ENCODE measurements at regions not wholly inside any gene's neighbourhood (a gene's known extent, or its start where the extent isn't known, plus 50 kb on each side); places are given as distances from the start of the nearest gene placed in this dataset.

GRCh38 chr9:108698231-108698630, 157.6 kb downstream of the ACTL7B start:
- Histone ChIP-seq H3K4me3 (ENCODE audit: low read length in 2 of 2) (no peak overlapping the region), H3K9me3 (ENCODE audit: control insufficient read depth, low read length) (peaks cover 4% of the 10 kb centered on the region), H3K4me1 (ENCODE audit: control insufficient read depth in 1 of 2, insufficient read depth in 2 of 2, low read length in 2 of 2) (peaks cover 0 to 2% of the 10 kb centered on the region in 2 donors), H3K27me3 (ENCODE audit: control insufficient read depth in 1 of 2, insufficient read depth in 2 of 2, low read length in 1 of 2) (no peaks in the 10 kb centered on the region), H3K27ac (ENCODE audit: low read depth in 1 of 2, low read length in 2 of 2) (no peak overlapping the region), H3K36me3 (ENCODE audit: control insufficient read depth in 1 of 2, insufficient read depth in 2 of 2, low read length in 1 of 2) (no peaks in the 10 kb centered on the region)
- intact Hi-C loops (cut with DNase I), result no loop called here
- WGBS, 2 donors, result 53 to 69% methylated on average over 2 of the region's 2 CpGs
- no peak for DNase-seq
- no peak for ATAC-seq (ENCODE audit: low FRiP score)

GRCh38 chr9:108696156-108696555, 159.6 kb downstream of the ACTL7B start:
- intact Hi-C loops (cut with DNase I), result no loop called here
- Histone ChIP-seq H3K9me3 (ENCODE audit: control insufficient read depth, low read length) (peaks cover 4% of the 10 kb centered on the region), H3K4me3 (ENCODE audit: low read length in 2 of 2) (no peak overlapping the region), H3K27ac (ENCODE audit: low read depth in 1 of 2, low read length in 2 of 2) (no peak overlapping the region), H3K36me3 (ENCODE audit: control insufficient read depth in 1 of 2, insufficient read depth in 2 of 2, low read length in 1 of 2) (no peaks in the 10 kb centered on the region), H3K27me3 (ENCODE audit: control insufficient read depth in 1 of 2, insufficient read depth in 2 of 2, low read length in 1 of 2) (no peaks in the 10 kb centered on the region), H3K4me1 (ENCODE audit: control insufficient read depth in 1 of 2, insufficient read depth in 2 of 2, low read length in 2 of 2) (peaks cover 0 to 2% of the 10 kb centered on the region in 2 donors)
- no peak for DNase-seq
- ATAC-seq (ENCODE audit: low FRiP score), result no peak
- WGBS, 2 donors, result 94% methylated on average over 3 of the region's 3 CpGs

- Histone ChIP-seq H3K36me3 (ENCODE audit: control insufficient read depth in 1 of 2, insufficient read depth in 2 of 2, low read length in 1 of 2) (no peaks in the 10 kb centered on the region), H3K9me3 (ENCODE audit: control insufficient read depth, low read length) (peaks cover 4% of the 10 kb centered on the region), H3K4me1 (ENCODE audit: control insufficient read depth in 1 of 2, insufficient read depth in 2 of 2, low read length in 2 of 2) (peaks cover 0 to 2% of the 10 kb centered on the region in 2 donors), H3K27me3 (ENCODE audit: control insufficient read depth in 1 of 2, insufficient read depth in 2 of 2, low read length in 1 of 2) (no peaks in the 10 kb centered on the region), H3K27ac (ENCODE audit: low read depth in 1 of 2, low read length in 2 of 2) (no peak overlapping the region), H3K4me3 (ENCODE audit: low read length in 2 of 2) (no peak overlapping the region)
- DNase-seq (no peak), ATAC-seq (ENCODE audit: low FRiP score) (no peak)
- WGBS, 2 donors, result 84 to 87% methylated on average over 5 of the region's 5 CpGs
- intact Hi-C loops (cut with DNase I), result no loop called here
Measured at GRCh38 chr9:108694170-108694569, 161.6 kb downstream of the ACTL7B start.

GRCh38 chr9:108691614-108692013, 164.2 kb downstream of the ACTL7B start:
- no peaks in the 10 kb centered on the region for H3K4me1 ChIP-seq (ENCODE audit: control insufficient read depth in 1 of 2, insufficient read depth in 2 of 2, low read length in 2 of 2)
- WGBS, 2 donors, result 94 to 96% methylated on average over 7 of the region's 7 CpGs
- H3K36me3 ChIP-seq (ENCODE audit: control insufficient read depth in 1 of 2, insufficient read depth in 2 of 2, low read length in 1 of 2), result no peaks in the 10 kb centered on the region
- H3K4me3 ChIP-seq (ENCODE audit: low read length in 2 of 2), result no peak overlapping the region
- intact Hi-C loops (cut with DNase I), result no loop called here
- ATAC-seq (ENCODE audit: low FRiP score) (no peak), DNase-seq (no peak)
- peaks cover 4% of the 10 kb centered on the region for H3K9me3 ChIP-seq (ENCODE audit: control insufficient read depth, low read length)
- H3K27ac ChIP-seq (ENCODE audit: low read depth in 1 of 2, low read length in 2 of 2), result no peak overlapping the region
- H3K27me3 ChIP-seq (ENCODE audit: control insufficient read depth in 1 of 2, insufficient read depth in 2 of 2, low read length in 1 of 2), result no peaks in the 10 kb centered on the region

GRCh38 chr9:108688676-108689075, 167.1 kb downstream of the ACTL7B start:
- 11 to 14% methylated on average over 2 of the region's 2 CpGs for WGBS, 2 donors
- intact Hi-C loops (cut with DNase I), result no loop called here

GRCh38 chr9:108688051-108688450, 167.7 kb downstream of the ACTL7B start:
- Histone ChIP-seq H3K9me3 (ENCODE audit: control insufficient read depth, low read length) (peaks cover 5% of the 10 kb centered on the region), H3K36me3 (ENCODE audit: control insufficient read depth in 1 of 2, insufficient read depth in 2 of 2, low read length in 1 of 2) (no peaks in the 10 kb centered on the region), H3K4me3 (ENCODE audit: low read length in 2 of 2) (no peak overlapping the region), H3K27me3 (ENCODE audit: control insufficient read depth in 1 of 2, insufficient read depth in 2 of 2, low read length in 1 of 2) (no peaks in the 10 kb centered on the region), H3K27ac (ENCODE audit: low read depth in 1 of 2, low read length in 2 of 2) (no peak overlapping the region), H3K4me1 (ENCODE audit: control insufficient read depth in 1 of 2, insufficient read depth in 2 of 2, low read length in 2 of 2) (no peaks in the 10 kb centered on the region)
- ATAC-seq (ENCODE audit: low FRiP score), result no peak
- 90 to 91% methylated on average over 3 of the region's 3 CpGs for WGBS, 2 donors
- intact Hi-C loops (cut with DNase I), result no loop called here
- DNase-seq, result no peak

More at GRCh38 chr9:108688676-108689075, 167.1 kb downstream of the ACTL7B start:
- Histone ChIP-seq H3K4me1 (ENCODE audit: control insufficient read depth in 1 of 2, insufficient read depth in 2 of 2, low read length in 2 of 2) (no peaks in the 10 kb centered on the region), H3K36me3 (ENCODE audit: control insufficient read depth in 1 of 2, insufficient read depth in 2 of 2, low read length in 1 of 2) (no peaks in the 10 kb centered on the region), H3K27me3 (ENCODE audit: control insufficient read depth in 1 of 2, insufficient read depth in 2 of 2, low read length in 1 of 2) (no peaks in the 10 kb centered on the region), H3K4me3 (ENCODE audit: low read length in 2 of 2) (no peak overlapping the region), H3K9me3 (ENCODE audit: control insufficient read depth, low read length) (peaks cover 5% of the 10 kb centered on the region), H3K27ac (ENCODE audit: low read depth in 1 of 2, low read length in 2 of 2) (no peak overlapping the region)
- ATAC-seq (ENCODE audit: low FRiP score) (no peak), DNase-seq (no peak)

- H3K4me3 ChIP-seq (ENCODE audit: low read length in 2 of 2), result no peak overlapping the region
- intact Hi-C loops (cut with DNase I), result no loop called here
- H3K36me3 ChIP-seq (ENCODE audit: control insufficient read depth in 1 of 2, insufficient read depth in 2 of 2, low read length in 1 of 2), result no peaks in the 10 kb centered on the region
- ATAC-seq (ENCODE audit: low FRiP score), result no peak
- no peak for DNase-seq
- H3K27ac ChIP-seq (ENCODE audit: low read depth in 1 of 2, low read length in 2 of 2), result no peak overlapping the region
- H3K27me3 ChIP-seq (ENCODE audit: control insufficient read depth in 1 of 2, insufficient read depth in 2 of 2, low read length in 1 of 2), result no peaks in the 10 kb centered on the region
- WGBS, 2 donors, result 77 to 82% methylated on average over 8 of the region's 8 CpGs
- peaks cover 5% of the 10 kb centered on the region for H3K9me3 ChIP-seq (ENCODE audit: control insufficient read depth, low read length)
- H3K4me1 ChIP-seq (ENCODE audit: control insufficient read depth in 1 of 2, insufficient read depth in 2 of 2, low read length in 2 of 2), result no peaks in the 10 kb centered on the region
Measured at GRCh38 chr9:108687006-108687987, 168.5 kb downstream of the ACTL7B start.

- H3K27ac ChIP-seq (ENCODE audit: low read depth in 1 of 2, low read length in 2 of 2), result no peak overlapping the region
- H3K4me1 ChIP-seq (ENCODE audit: control insufficient read depth in 1 of 2, insufficient read depth in 2 of 2, low read length in 2 of 2), result no peaks in the 10 kb centered on the region
- WGBS, 2 donors, result 90 to 95% methylated on average over 4 of the region's 4 CpGs
- H3K9me3 ChIP-seq (ENCODE audit: control insufficient read depth, low read length), result peaks cover 5% of the 10 kb centered on the region
- ATAC-seq (ENCODE audit: low FRiP score), result no peak
- intact Hi-C loops (cut with DNase I), result no loop called here
- H3K27me3 ChIP-seq (ENCODE audit: control insufficient read depth in 1 of 2, insufficient read depth in 2 of 2, low read length in 1 of 2), result no peaks in the 10 kb centered on the region
- no peak for DNase-seq
- H3K36me3 ChIP-seq (ENCODE audit: control insufficient read depth in 1 of 2, insufficient read depth in 2 of 2, low read length in 1 of 2), result no peaks in the 10 kb centered on the region
- no peak overlapping the region for H3K4me3 ChIP-seq (ENCODE audit: low read length in 2 of 2)
Measured at GRCh38 chr9:108684288-108685025, 171.3 kb downstream of the ACTL7B start.
